GM21360 (cell line): ENCODE measurements at regions not wholly inside any gene's neighbourhood (a gene's known extent, or its start where the extent isn't known, plus 50 kb on each side); places are given as distances from the start of the nearest gene placed in this dataset.
"Not testable (repeated sequence)": the region's sequence is repeated elsewhere in the genome, so short reads cannot be mapped to it uniquely, and the experiment has no call there.

ENCODE experiments used
- ATAC-seq: cut with Tn5 transposase; IDR thresholded peaks from one replicate; pipeline ENCODE4 v1.9.1; 2021; ENCODE audit warnings: mild to moderate bottlenecking, moderate library complexity; ENCODE audit not compliant: unreplicated experiment

DNA sequence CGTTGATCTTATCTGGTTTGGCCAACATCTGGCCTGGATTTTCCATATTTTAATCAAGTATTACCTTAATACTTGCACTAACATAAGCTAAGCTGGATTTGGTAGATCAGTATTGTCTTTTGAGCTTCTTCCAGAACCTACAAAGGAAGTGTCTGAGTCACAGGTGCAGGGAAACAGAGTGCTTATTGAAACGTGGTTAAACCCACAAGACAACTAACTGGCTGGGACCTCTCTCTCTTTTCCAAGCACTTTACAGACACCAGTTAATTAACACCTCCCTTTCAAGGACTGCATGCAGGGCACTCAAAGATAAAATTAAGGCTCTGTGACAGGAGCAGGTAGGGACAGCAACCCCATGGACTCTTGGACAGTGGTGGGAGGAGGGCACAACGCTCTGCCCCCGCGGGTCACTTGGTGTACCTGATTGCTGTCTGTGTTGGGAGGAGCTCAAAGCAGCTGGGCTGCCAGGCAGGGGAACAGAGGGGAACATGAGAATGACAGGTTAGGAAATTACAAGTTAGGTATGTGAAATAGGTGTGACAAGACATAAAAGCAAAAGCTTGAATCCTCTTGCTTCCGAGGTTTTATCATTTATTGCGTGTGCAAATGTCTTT, 133.7 kb upstream of the MON1B start:
- no peak for ATAC-seq

- no peak for ATAC-seq
These were observed 131.5 kb upstream of the MON1B start for GRCh38 chr16:77059446-77059845.

DNA sequence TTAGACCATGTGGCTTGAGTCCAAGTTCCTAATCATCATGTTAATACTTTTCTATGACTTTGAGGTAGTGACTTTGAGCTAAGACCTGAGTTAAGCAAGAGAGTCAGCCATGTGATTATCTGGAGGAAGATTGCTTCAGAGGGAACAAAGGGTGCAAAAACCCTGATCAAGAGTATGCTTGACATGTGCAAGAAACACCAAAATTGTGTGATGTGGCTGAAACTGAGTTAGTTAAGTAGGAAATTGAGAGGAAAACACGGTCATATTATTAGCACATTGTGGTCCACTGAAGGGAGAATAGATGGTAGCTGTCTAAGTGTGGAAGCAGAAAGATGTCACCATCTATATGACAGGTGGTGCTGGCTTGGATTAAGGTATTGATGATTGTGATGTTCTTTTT, 130.4 kb upstream of the MON1B start:
- ATAC-seq, result no peak

DNA sequence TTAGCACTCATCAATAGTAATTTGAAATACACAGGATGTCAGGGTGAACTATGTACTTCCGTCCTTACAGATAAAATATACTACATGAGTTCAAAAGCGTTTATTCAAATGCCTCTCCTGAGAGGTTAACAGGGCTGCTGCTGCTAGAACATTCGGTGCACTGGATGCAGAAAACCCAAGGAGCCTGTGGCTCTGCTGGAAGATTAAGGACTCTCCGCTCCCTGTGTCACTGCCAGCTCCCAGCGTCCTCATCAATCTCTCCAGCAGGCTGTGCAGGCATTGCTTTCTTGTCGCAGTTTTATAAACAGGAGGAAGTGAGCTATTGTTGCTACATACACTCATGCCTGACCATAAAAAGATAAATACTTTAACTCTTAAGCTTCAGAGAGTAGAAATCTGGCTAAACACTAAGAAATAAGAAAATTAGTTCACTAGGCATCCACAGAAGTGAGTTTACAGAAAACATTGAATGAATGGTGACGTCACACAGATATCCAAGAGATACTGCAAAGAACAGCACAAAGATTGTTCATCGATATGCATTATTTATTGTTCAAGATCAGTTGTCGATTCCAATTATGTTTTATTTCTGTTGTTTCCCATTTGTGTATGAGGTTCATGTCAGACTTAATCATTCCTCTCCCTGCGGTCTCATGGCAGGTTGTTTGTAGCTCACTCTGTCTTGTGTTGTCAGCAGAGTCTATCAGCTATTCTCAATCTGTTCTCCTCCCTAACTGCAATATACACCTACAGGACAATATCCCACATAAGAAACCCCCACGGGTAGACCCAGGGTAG, 127.9 kb upstream of the MON1B start:
- ATAC-seq, result no peak

GRCh38 chr16:77063676-77064016, 127.3 kb upstream of the MON1B start:
- ATAC-seq, result no peak

DNA sequence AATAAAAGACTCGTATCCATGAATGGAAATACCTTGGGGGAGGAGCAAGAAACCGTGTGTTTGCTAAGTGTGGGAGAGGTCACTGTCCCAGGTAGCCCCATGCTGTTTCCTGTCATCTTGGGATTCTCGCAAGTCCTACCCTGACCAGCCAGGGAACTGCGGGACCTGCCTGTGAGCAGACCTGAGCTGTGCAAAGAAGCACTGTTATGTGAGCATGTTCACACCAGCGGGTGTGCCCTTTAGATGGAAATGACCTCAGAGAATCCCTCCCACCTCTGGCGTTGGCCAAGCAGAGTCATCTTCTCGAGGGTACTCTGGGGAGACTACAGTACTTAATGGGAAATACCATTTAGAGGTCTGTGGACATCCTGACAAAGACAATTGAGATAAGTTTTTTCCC, 127.0 kb upstream of the MON1B start:
- no peak for ATAC-seq

- no peak for ATAC-seq
These were observed 124.0 kb upstream of the MON1B start for GRCh38 chr16:77066896-77067496.

- no peak for ATAC-seq
These were observed 123.1 kb upstream of the MON1B start for GRCh38 chr16:77067900-77068299.

DNA sequence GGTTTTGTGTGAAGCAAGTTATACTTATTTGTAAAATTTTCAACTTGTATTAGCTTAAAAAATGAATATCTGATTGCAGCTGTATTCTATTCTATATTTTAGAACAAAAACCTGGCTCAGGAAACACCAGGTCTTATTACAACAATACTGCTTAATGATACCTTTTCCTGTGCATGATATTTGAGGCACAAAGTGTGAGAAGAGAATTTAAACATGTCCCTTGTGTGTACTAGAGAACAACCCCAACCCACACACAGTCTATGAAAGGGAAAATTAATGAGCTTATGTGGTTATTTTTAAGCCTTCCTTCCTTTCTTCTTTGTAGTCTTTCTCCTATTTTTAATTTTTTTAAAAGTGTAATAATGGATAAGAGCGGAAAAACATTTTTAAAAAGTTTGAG, 122.6 kb upstream of the MON1B start:
- ATAC-seq, result no peak

DNA sequence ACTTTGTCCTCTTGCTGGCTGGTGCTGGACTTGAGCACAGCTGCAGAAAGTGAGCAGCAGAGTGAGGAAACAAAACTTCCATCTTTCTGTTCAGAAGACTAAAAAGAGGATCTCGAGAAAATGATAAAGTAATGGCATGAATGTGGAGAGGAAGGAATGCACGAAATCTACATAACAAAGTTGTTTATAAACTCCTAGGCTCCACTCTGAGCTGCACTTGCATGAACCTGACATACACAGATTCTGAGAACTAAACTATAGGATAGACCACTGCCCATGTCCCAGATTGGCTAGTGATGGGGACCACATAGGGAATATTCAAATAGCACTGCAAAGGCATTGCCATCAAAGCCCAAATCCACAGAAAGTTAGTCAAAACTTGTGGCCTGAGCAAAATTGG, 121.1 kb upstream of the MON1B start:
- no peak for ATAC-seq

DNA sequence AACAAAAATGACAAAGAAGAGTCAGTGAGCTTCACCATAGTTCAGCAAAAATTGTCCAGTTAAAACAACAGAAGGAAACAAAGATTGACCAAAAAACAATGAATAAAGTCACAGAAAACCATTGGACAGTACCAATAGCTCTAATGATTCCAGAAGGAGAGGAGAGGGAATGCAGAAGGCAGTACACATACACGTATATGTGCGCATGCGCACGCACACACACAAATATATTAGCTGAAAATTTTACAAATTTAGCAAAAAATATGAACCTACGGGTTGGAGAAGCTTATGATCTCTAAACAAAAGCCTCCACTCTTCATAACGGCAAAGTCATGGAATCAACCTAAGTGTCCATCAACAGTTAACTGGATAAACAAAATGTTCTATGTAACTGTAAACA, 120.3 kb upstream of the MON1B start:
- ATAC-seq, result no peak

- ATAC-seq, result no peak
These were observed 114.2 kb upstream of the MON1B start for GRCh38 chr16:77076839-77077238.

DNA sequence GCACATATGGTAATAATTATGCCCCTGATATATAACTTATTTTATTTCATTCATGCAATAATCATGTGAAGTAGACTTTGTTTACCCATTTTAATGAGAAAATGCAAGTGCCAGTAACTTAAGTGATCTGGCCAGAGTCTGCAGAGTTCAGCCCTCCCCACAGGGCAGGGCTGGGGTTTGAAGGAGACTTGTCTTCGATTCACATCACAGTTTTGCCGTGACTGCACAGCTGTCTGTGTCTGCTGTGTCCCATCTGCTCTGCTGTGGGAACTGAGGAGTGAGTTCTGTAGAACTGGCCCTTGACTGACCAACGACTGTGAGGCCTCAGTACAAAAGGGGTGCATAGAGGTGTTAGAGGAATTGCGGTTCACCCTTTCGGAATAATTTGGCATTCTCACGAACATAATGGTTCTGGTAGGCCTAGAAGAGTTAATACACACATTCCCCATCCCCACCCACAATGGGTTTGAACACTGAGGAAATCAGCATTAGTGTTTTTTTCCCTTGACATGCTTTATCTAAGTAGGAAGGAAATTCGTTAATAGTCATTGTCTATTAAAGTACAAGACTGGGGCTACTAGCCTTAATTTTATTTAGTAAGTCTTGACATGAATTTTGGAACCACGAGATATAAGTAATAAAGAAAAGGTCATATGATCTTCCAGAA, 113.6 kb upstream of the MON1B start:
- no peak for ATAC-seq

GRCh38 chr16:77085981-77086380, 105.0 kb upstream of the MON1B start:
- ATAC-seq, result no peak

GRCh38 chr16:77090062-77090461, 100.9 kb upstream of the MON1B start:
- no peak for ATAC-seq

DNA sequence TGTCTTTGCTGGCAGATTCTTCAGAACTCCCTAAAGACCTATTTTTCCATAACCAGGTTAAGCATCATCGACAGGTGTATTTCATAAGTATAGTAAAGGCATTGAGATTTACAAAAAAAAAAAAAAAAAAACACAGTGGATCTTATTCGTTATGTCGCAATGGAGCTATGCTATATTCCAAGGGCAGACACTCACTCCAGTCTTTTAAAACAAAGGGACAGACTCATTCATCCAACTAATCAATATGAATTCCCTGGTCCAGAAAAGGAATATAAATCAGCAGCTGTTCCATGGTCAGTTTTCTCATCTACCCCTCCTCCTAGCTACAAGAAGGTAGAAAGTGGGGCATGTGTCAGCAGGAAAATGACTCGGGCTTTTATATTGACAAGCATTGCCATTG, 97.7 kb upstream of the MON1B start:
- ATAC-seq, result no peak

- no peak for ATAC-seq
These were observed 97.0 kb upstream of the MON1B start for GRCh38 chr16:77093999-77094398.

DNA sequence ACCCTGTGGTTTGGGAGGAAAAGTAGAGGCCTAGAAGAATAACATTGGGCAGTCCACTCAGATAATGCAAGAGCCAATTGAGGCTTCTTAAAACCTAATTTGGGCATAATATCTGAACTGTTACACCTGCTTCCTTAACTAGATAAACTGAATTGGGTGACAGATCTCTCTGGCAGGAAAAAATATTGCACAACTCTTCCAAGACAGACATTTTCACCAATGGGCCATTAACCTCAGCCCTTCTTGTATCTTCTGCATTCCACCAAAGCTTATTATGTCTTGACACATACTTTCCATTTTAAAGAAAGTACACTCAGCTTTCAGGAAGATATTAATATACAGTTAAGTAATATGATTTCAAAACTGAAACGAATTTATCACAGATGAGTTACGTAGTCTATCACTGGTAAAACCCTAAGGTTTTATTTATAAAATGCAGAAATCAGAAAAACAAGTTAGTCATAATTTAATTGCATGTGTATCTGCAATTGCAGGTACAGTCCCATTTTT, 79.9 kb upstream of the MON1B start:
- ATAC-seq, result no peak

GRCh38 chr16:77112746-77113145, 78.2 kb upstream of the MON1B start:
- ATAC-seq, result no peak

DNA sequence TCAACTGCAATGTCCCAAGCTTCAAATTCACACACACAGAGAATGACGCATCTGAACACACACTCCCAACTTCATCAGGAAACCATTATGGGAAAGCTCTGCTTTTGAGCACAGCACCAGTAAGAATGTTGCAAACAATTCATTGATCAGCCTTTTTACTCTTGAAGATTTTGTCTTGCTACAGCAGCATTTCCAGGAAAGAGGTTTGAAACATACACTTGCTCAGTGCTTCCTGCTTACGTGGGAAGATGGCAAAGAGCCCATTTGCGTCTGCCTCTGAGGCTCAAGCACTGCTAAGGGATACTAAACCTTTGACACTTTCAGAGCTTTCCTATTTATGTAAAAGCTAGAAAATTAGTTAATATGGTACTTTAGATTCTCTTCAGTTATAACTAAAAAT, 77.2 kb upstream of the MON1B start:
- ATAC-seq, result no peak

DNA sequence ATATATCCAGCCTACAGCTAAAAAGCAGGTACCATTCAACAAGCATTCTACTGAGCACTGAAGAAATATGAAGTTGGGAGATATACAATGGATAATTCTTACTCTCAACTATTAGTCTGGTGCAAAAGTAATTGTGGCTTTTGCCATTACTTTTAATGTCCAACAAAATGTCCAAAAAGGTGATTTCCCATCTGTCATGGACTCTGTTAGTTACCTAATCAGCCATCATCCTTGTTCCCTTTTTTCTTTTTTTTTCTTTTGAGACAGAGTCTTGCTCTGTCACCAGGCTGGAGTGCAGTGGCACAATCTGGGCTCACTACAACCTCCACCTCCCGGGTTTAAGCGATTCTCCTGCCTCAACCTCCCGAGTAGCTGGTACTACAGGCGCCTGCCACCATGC, 76.6 kb upstream of the MON1B start:
- ATAC-seq, result not testable (repeated sequence)

DNA sequence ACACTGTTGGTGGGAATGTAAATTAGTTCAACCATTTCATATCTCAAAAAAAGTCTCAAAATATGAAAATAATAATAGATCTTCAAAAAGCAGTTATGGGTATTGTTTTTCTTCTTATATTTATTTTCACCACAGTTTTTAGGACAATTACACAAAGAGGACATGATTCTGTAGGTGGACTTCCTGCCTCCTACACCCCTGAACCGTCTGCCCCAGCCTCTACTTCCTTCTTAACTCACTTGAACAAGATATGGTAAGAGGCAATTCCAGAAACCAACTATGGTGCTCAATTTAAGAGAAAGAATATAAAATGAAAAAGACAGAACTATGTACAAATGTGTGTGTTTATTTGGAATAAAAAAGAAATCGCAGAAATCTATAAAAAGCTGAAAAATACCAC, 74.1 kb upstream of the MON1B start:
- no peak for ATAC-seq
